GM12892 (cell line): ENCODE measurements at regions not wholly inside any gene's neighbourhood (a gene's known extent, or its start where the extent isn't known, plus 50 kb on each side); places are given as distances from the start of the nearest gene placed in this dataset.

ENCODE experiments used
- DNase-seq: peaks from one replicate; pipeline ENCODE4 v3.0.0; 2011; ENCODE audit not compliant: insufficient read length
- FAIRE-seq: peaks from 2 replicates; lab custom pipeline; 2011; peaks lifted over from hg19 to GRCh38; lab: Jason Lieb, UNC
- POLR2A ChIP-seq: IDR thresholded peaks from 2 replicates; pipeline ENCODE4 v1.6.1; 2011; ENCODE audit warnings: low read depth, low read length, control low read depth
- POLR2AphosphoS5 ChIP-seq: IDR thresholded peaks from 2 replicates; pipeline ENCODE4 v1.6.1; 2011; ENCODE audit warnings: low read depth, low read length, control low read depth
- TAF1 ChIP-seq: IDR thresholded peaks from 2 replicates; pipeline ENCODE4 v1.6.1; 2011; ENCODE audit warnings: low read depth, mild to moderate bottlenecking, control low read depth, low read length, borderline replicate concordance

GRCh38 chr18:60122339-60122738, 222.5 kb downstream of the PMAIP1 start:
- no peak for TF ChIP-seq POLR2AphosphoS5
- no peak for TF ChIP-seq TAF1
- TF ChIP-seq POLR2A, result no peak
- FAIRE-seq (no peak), DNase-seq (no peak)

DNA sequence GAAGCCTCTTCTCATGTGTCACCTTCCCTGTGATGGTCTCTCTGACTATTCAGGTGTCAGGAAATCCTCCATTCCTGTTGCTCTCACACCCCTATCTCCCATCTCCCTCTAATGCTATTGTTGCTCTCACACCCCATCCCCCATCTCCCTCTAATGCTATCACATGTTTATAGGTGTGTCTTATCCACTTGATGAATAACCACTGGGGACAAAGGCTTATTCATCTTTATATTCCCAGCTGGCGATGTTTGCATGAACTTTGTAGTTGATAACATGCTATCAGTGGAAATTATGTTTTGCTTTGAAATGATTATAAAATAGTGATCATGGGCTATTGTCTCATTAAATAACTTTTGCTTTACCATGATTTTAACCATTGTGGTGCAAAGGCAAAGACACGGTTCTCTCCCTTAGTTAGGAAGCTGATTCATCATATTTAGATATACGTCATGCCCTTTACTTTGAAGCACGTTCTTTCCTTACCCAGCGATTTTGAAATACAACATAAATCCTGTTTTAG, 220.5 kb downstream of the PMAIP1 start:
- no peak for DNase-seq
- TF ChIP-seq TAF1 (no peak), POLR2A (no peak), POLR2AphosphoS5 (no peak)
- FAIRE-seq, result no peak

DNA sequence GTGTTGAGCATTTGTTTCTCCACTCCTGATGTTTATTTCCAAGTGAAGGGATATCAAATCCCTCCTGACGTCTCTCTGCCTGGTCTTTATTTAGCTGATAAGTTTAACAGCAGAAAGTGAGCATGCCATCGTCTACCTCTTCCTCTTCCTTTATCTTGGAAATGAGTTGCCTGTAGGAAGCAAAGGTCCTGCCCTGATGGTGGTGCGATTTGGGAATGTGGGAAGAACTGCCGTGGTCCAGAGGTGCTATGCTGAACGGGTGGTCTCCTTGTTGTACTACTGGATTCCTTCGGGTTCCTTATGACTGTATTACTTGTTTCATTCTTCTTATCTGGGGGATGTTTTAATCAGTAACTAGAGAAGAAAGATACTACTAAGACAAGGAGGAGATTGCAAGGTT, 217.5 kb downstream of the PMAIP1 start:
- FAIRE-seq (no peak), DNase-seq (no peak)
- TF ChIP-seq TAF1 (no peak), POLR2AphosphoS5 (no peak), POLR2A (no peak)

DNA sequence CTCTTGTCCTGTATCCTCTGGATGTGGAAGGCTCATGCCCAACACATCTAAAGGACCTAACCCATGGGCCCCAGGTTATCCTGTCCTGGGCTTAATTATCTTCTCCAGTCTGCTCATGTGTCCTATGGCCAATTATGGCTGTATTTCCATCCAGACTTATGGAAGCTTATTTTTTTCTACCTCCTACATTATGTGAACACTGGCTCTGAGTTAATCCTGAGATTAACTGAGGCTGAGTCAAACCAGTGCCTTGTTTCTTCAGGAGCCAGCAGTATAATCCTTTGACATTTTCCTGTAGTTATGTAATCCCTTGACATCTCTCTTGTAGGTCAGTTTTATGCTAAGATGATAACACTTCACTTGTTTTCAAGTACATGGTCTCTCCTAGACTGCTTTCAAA, 213.6 kb downstream of the PMAIP1 start:
- no peak for TF ChIP-seq POLR2AphosphoS5
- no peak for TF ChIP-seq POLR2A
- FAIRE-seq (no peak), DNase-seq (no peak)

GRCh38 chr18:60112369-60112768, 212.6 kb downstream of the PMAIP1 start:
- no peak for DNase-seq
- no peak for FAIRE-seq
- TF ChIP-seq POLR2AphosphoS5 (no peak), TAF1 (no peak), POLR2A (no peak)

DNA sequence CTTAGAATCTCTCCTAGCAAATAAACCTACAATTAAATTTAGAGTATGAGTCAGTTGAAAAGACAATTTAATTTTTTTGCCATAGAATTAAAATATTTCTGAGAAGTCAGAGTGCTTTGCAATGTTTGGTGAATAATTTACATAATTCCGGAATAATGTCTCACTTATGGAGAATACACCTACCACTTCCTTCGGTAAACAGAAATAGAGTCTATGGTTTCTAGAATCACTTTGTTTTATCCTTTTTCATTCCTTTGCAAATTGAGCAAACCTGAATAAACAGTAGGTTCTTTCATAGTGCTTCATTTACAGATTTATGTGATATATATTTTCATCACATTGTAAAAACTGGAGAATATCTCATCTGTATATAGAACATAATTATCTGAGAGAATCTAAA, 211.7 kb downstream of the PMAIP1 start:
- FAIRE-seq (no peak), DNase-seq (no peak)
- TF ChIP-seq TAF1 (no peak), POLR2AphosphoS5 (no peak), POLR2A (no peak)

DNA sequence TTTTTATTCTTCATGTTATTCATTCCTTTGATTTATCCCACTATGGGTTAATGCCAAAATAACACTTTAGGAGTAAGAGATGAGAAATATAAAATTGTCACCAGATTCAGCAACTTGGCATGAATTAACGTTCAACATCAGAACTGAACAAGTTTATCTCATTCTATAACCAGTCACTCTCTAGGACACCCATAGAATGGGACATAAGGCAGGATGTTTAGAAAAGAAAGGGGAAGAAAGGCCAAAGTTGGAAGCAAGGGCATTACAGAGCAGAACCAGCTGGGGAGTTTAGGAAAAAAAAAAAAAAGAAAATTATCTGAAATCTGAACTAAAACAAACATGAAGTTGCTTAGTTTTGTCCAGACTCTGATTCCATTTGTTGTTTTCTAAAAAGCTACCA, 211.0 kb downstream of the PMAIP1 start:
- FAIRE-seq, result no peak
- TF ChIP-seq POLR2AphosphoS5, result no peak
- TF ChIP-seq TAF1, result no peak
- TF ChIP-seq POLR2A, result no peak

GRCh38 chr18:60100778-60101177, 201.0 kb downstream of the PMAIP1 start:
- DNase-seq, result no peak
- TF ChIP-seq TAF1 (no peak), POLR2AphosphoS5 (no peak), POLR2A (no peak)
- FAIRE-seq, result no peak

More for the DNA sequence above, 211.0 kb downstream of the PMAIP1 start:
- no peak for DNase-seq

DNA sequence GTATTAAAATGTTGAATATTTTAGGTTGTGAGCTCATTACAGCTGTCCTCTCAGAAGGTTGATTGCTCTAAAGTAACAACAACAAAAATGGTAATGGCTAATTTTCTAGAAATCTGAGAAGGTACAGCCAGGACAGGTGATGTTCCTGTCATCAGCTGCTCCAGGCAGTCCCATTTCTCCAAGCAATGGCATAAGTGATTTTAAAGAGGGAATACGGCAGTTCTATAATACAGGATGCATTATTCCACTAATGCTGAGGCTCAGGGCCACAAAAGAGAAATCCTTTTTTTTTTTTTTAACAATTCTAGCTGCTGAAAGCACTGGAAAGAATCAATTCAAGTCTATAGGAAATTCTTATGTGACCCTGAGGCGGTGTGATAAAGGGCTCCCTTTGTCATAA, 199.9 kb downstream of the PMAIP1 start:
- no peak for DNase-seq
- no peak for TF ChIP-seq TAF1
- no peak for TF ChIP-seq POLR2AphosphoS5
- TF ChIP-seq POLR2A, result no peak
- no peak for FAIRE-seq

DNA sequence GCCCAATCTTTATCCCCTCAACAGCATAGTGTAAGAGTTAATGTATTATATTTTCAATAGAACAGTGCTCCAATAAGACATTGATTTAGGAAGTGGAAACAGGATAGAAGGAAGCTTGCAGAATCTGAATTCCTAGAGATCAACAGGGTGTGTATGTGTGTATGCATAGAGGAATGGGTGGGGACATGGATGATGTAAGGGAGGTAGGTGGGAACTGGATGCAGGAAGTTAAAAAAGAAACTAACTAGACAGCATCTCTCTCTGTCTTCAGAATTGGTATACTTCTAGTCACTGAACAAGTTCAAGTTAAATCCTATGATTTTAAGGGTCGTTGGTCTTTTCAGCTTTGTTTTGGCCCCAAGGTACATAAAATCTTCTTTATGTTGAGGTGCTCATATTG, 196.6 kb downstream of the PMAIP1 start:
- DNase-seq (no peak), FAIRE-seq (no peak)
- TF ChIP-seq POLR2AphosphoS5 (no peak), TAF1 (no peak), POLR2A (no peak)

DNA sequence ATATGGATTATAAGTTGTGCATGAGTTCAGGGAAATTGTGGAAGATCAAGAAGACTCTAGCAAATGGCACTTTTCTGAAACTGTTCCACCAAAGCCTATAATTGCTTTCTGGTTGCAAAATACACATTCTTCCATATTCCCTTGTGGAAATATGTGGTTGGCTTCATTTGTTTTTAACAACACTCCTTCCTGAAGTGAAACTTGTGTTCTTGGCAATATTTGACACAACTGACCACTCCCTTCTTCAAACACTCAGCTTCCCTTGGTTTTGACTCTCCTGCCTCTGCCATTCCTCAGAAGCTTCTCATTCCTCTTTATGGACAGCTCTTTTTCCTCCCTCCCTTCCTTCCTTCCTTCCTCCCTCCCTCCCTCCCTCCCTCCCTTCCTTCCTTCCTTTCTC, 192.3 kb downstream of the PMAIP1 start:
- FAIRE-seq, result no peak
- no peak for DNase-seq
- TF ChIP-seq POLR2A (no peak), POLR2AphosphoS5 (no peak), TAF1 (no peak)

DNA sequence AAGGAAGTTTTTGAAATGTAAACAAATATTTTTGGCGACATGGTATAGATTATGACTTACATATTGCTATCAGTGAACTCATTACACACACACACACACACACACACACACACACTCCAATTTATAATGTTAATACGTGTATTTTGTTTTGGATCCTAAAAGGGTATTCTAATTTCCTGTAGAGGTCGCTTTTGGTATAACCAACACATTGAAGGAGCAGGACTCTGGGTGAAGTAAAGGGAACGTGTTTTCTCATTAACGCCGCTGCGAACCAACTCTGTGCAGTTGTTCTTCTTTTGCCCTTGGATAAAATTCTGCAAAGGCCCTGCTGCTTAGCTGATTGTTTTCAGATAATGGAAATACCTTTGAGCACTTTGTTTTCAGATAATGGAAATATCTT, 190.4 kb downstream of the PMAIP1 start:
- FAIRE-seq (no peak), DNase-seq (no peak)
- TF ChIP-seq TAF1, result no peak
- no peak for TF ChIP-seq POLR2AphosphoS5
- TF ChIP-seq POLR2A, result no peak

GRCh38 chr18:60082790-60083189, 183.0 kb downstream of the PMAIP1 start:
- no peak for FAIRE-seq
- no peak for TF ChIP-seq POLR2AphosphoS5
- no peak for TF ChIP-seq TAF1
- TF ChIP-seq POLR2A, result no peak
- no peak for DNase-seq
